ENCODE measurements at regions not wholly inside any gene's neighbourhood (a gene's known extent, or its start where the extent isn't known, plus 50 kb on each side); places are given as distances from the start of the nearest gene placed in this dataset.

DNA sequence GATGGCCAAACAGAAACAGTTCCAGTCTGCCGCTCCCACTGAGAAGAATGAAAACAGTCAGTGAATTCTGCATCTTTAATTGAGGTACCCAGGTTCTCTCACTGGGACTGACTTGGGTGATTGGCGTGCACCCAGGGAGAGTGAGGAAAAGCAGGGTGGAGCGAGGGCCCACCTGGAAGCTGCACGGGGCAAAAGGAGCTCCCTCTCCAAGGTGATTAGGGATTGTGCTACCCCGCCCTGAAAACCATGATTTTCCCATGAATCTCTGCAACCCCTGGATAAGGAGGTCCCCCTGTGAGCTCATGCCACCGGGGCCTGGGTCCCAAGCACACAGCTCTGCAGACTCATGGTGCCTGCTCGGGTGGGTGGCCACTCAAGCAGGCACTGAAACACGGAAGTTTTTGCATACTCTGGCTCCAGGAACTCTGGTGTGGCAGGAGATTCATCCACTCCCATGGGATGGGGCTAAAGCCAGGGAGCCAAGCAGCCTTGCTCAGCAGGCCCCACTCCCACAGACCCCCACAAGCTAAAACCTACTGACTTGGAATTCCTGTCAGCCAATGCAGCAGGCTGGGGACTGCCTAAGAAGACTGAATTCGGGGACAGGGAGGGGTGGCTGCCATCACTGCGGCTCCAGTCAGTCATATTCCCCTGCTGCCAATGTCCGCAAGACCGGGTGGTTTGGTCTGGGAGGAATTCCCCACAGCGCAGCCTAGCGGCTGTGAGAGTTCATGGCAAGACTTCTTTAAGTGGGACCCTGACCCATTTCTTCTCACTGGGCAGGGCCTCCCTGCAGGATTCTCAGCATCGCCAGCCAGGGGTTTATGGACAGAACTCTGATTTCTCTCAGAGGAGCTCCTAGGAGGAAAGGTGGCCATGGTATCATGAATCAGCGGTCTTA is 652.2 kb upstream of the RGMB start:
- TF ChIP-seq, protein P1, sequence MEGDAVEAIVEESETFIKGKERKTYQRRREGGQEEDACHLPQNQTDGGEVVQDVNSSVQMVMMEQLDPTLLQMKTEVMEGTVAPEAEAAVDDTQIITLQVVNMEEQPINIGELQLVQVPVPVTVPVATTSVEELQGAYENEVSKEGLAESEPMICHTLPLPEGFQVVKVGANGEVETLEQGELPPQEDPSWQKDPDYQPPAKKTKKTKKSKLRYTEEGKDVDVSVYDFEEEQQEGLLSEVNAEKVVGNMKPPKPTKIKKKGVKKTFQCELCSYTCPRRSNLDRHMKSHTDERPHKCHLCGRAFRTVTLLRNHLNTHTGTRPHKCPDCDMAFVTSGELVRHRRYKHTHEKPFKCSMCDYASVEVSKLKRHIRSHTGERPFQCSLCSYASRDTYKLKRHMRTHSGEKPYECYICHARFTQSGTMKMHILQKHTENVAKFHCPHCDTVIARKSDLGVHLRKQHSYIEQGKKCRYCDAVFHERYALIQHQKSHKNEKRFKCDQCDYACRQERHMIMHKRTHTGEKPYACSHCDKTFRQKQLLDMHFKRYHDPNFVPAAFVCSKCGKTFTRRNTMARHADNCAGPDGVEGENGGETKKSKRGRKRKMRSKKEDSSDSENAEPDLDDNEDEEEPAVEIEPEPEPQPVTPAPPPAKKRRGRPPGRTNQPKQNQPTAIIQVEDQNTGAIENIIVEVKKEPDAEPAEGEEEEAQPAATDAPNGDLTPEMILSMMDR (IDR thresholded peaks at IDR 0.05; ENCODE audit: low read length), result no peak
- TF ChIP-seq EZH2 (IDR thresholded peaks at IDR 0.05; ENCODE audit: borderline replicate concordance, low read length), result no peak

All from OCI-LY1 (cell line).